GM12878 (cell line): ENCODE measurements at regions not wholly inside any gene's neighbourhood (a gene's known extent, or its start where the extent isn't known, plus 50 kb on each side); places are given as distances from the start of the nearest gene placed in this dataset.

Experiments used
- ATAC-seq: fragments of 200-7000 bp; cut with Tn5 transposase; 3 replicates; pipeline ENCODE4 v1.9.1; 2020; ENCODE audit warnings: mild to moderate bottlenecking, moderate library complexity
- BruUV-seq: library from RNA; stranded (reverse); fragments of 400-500 nt; replicated peaks from 2 replicates; lab custom pipeline; 2021; lab: Mats Ljungman, UMichigan
- CTCF ChIA-PET: fragments of 300-600 bp; sonication (Branson Sonifier 250); formaldehyde crosslinking; extraction: SDS; loops from one replicate; lab custom pipeline; 2021; ENCODE audit warnings: inconsistent platforms; lab: Yijun Ruan, JAX
- POLR2A ChIA-PET: fragments of 350-600 bp; formaldehyde crosslinking; extraction: SDS; loops from one replicate; lab custom pipeline; 2021; ENCODE audit warnings: inconsistent platforms; lab: Charles Lee
- RAD21 ChIA-PET: fragments of 300-600 bp; sonication (Branson Sonifier 250); formaldehyde crosslinking; loops from one replicate; lab custom pipeline; 2023; ENCODE audit warnings: antibody characterized with exemption; ENCODE audit not compliant: unreplicated experiment; lab: Charles Lee
- SMC1A ChIA-PET: fragments of 300-600 bp; sonication (Branson Sonifier 250); formaldehyde crosslinking; loops from one replicate; lab custom pipeline; 2023; ENCODE audit not compliant: unreplicated experiment, uncharacterized antibody; lab: Charles Lee
- DNase-seq: peaks from one replicate; pipeline ENCODE4 v3.0.0-alpha.2; 2011; ENCODE audit warnings: low read depth, low spot score
- FAIRE-seq: peaks from 3 replicates; lab custom pipeline; 2011; peaks lifted over from hg19 to GRCh38; lab: Jason Lieb, UNC
- H2AFZ ChIP-seq: 2 replicates; pipeline ENCODE4 v1.6.0; 2011; ENCODE audit warnings: low read depth, low read length, control low read depth; ENCODE audit not compliant: control insufficient read depth
- H3K27ac ChIP-seq: 2 replicates; pipeline ENCODE4 v1.5.1; 2011; ENCODE audit warnings: control low read depth; ENCODE audit not compliant: control insufficient read depth, insufficient read depth
- H3K27me3 ChIP-seq, 2 experiments: replicated peaks in 1 of 2; 2 replicates each; pipeline versions ENCODE4 v1.6.0 to v1.6.1; 2011; ENCODE audit warnings: low read length in 1 of 2; ENCODE audit not compliant: control insufficient read depth in 2 of 2, insufficient read depth in 2 of 2
- H3K36me3 ChIP-seq, 2 experiments: 2 replicates each; pipeline ENCODE4 v1.5.1; 2011; ENCODE audit warnings: low read length in 1 of 2; ENCODE audit not compliant: control insufficient read depth in 2 of 2, insufficient read depth in 2 of 2
- H3K4me1 ChIP-seq: 2 replicates; pipeline ENCODE4 v1.6.1; 2011; ENCODE audit warnings: mild to moderate bottlenecking, low read length, moderate library complexity, mixed read lengths; ENCODE audit not compliant: control insufficient read depth, insufficient read depth
- H3K4me2 ChIP-seq: 2 replicates; pipeline ENCODE4 v1.6.0; 2011; ENCODE audit warnings: control low read depth; ENCODE audit not compliant: control insufficient read depth, insufficient read depth
- H3K4me3 ChIP-seq: fragments of 200-600 bp; sonication (generic); 2 replicates; pipeline ENCODE4 v1.5.1; 2016
- H3K79me2 ChIP-seq: 2 replicates; pipeline ENCODE4 v1.6.0; 2011; ENCODE audit warnings: low read length; ENCODE audit not compliant: control insufficient read depth, insufficient read depth
- H3K9ac ChIP-seq: 2 replicates; pipeline ENCODE4 v1.8.0; 2011; ENCODE audit warnings: low read length, control low read depth, mixed read lengths; ENCODE audit not compliant: control insufficient read depth, insufficient read depth
- H3K9me3 ChIP-seq: replicated peaks from 3 replicates; pipeline ENCODE4 v1.5.1; 2011; ENCODE audit warnings: mild to moderate bottlenecking, low read length; ENCODE audit not compliant: control insufficient read depth, insufficient read depth
- H4K20me1 ChIP-seq: 2 replicates; pipeline ENCODE4 v1.6.0; 2011; ENCODE audit not compliant: control insufficient read depth, insufficient read depth
- FOXK2 ChIP-seq: fragments of 450-650 bp; IDR thresholded peaks from 2 replicates; pipeline ENCODE4 v1.6.1; 2017; ENCODE audit warnings: mild to moderate bottlenecking, moderate library complexity
- HDGF ChIP-seq: fragments of 450-650 bp; IDR thresholded peaks from 2 replicates; pipeline ENCODE4 v1.6.1; 2016; ENCODE audit warnings: antibody characterized with exemption
- IKZF1 ChIP-seq: fragments of 450-650 bp; conservative IDR thresholded peaks from 2 replicates; pipeline ENCODE4 v1.6.1; 2017; ENCODE audit warnings: antibody characterized with exemption, mild to moderate bottlenecking
- KLF5 ChIP-seq: fragments of 450-650 bp; IDR thresholded peaks from 2 replicates; pipeline ENCODE4 v1.6.1; 2014; ENCODE audit warnings: mild to moderate bottlenecking; ENCODE audit not compliant: partially characterized antibody
- MTA3 ChIP-seq: IDR thresholded peaks from 2 replicates; pipeline ENCODE4 v1.6.1; 2012; ENCODE audit warnings: low read length, inconsistent platforms, borderline replicate concordance
- SIN3A ChIP-seq: IDR thresholded peaks from 2 replicates; pipeline ENCODE4 v1.6.1; 2012; ENCODE audit warnings: low read depth, low read length, improper control_type of control experiment
- SPI1 ChIP-seq: IDR thresholded peaks from 2 replicates; pipeline ENCODE4 v1.6.1; 2011; ENCODE audit warnings: low read depth, mild to moderate bottlenecking, low read length, moderate library complexity, borderline replicate concordance; ENCODE audit not compliant: insufficient read depth
- SUZ12 ChIP-seq: fragments of 200-600 bp; sonication (generic); IDR thresholded peaks from one replicate; pipeline ENCODE4 v1.6.1; 2018; ENCODE audit warnings: antibody characterized with exemption, mild to moderate bottlenecking; ENCODE audit not compliant: unreplicated experiment
- TCF12 ChIP-seq: IDR thresholded peaks from 2 replicates; pipeline ENCODE4 v1.6.1; 2011; ENCODE audit warnings: low read depth, mild to moderate bottlenecking, low read length
- TCF3 ChIP-seq: IDR thresholded peaks from 2 replicates; pipeline ENCODE4 v1.6.1; 2012; ENCODE audit warnings: low read depth, mild to moderate bottlenecking, low read length, borderline replicate concordance; ENCODE audit not compliant: insufficient read depth
- ZNF207 ChIP-seq: fragments of 450-650 bp; IDR thresholded peaks from 2 replicates; pipeline ENCODE4 v1.6.1; 2014; ENCODE audit warnings: antibody characterized with exemption, mild to moderate bottlenecking, borderline replicate concordance
- ZNF274 ChIP-seq: IDR thresholded peaks from one replicate; pipeline ENCODE4 v1.8.0; 2011; ENCODE audit not compliant: insufficient read length, insufficient read depth
- ZNF384 ChIP-seq: IDR thresholded peaks from 2 replicates; pipeline ENCODE4 v1.6.1; 2012; ENCODE audit warnings: low read depth, mild to moderate bottlenecking, low read length, improper control_type of control experiment, borderline replicate concordance
- WGBS: methylation state at CpG from one replicate; pipeline ENCODE4 v1.1.6; 2016; ENCODE audit warnings: low lambda C conversion rate; ENCODE audit not compliant: insufficient replicate concordance, insufficient coverage; ENCODE audit errors: missing lambda C conversion rate; 5-methylcytosine and 5-hydroxymethylcytosine counted together
- in situ Hi-C: fragments of 300-500 bp; cut with MboI; formaldehyde crosslinking; loops from 9 replicates; pipeline ENCODE4 v1.14.3; 2018; ENCODE audit warnings: mixed read lengths
- intact Hi-C: fragments of 100-400 bp; cut with micrococcal nuclease; formaldehyde crosslinking; loops from one replicate; pipeline ENCODE4 v1.14.2; 2022; ENCODE audit not compliant: unreplicated experiment
- TF ChIP-seq, protein P1 (sequence below): fragments of 150-350 bp; IDR thresholded peaks from 2 replicates; pipeline ENCODE4 v1.6.1; 2014; ENCODE audit warnings: mild to moderate bottlenecking, low read depth, low read length
- TF ChIP-seq, protein P2 (sequence below): fragments of 450-650 bp; IDR thresholded peaks from 2 replicates; pipeline ENCODE4 v1.6.1; 2017; ENCODE audit warnings: mild to moderate bottlenecking, moderate library complexity
- TF ChIP-seq, protein P3 (sequence below): fragments of 450-650 bp; IDR thresholded peaks from 2 replicates; pipeline ENCODE4 v1.6.1; 2016; ENCODE audit warnings: mild to moderate bottlenecking

DNA sequence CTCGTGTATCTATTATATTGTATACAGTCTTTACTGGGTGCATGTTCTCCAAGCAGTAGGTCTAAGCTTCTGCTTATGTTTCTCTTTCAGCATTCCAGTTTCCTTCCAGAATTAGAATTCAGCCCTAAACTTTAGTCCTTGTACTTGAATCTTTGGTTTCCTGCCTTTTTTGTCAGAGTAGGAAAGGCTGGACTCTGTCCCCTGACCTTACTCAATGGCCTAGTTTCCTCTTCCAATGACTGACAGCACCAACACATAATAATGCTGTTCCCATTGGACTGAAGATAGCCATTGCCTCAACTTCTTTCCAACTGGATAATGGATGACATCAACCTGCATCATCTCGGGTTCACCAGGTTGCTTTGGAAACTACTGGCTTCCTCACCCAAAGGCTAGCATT, 217.0 kb downstream of the FIGN start:
- no peak overlapping the region for H3K4me2 ChIP-seq
- RAD21 ChIA-PET: no interaction called here
- TF ChIP-seq TCF3 (no peak), FOXK2 (no peak), MTA3 (no peak), ZNF274 (no peak), ZNF207 (no peak), HDGF (no peak), KLF5 (no peak), SPI1 (no peak), TCF12 (no peak), SUZ12 (no peak), SIN3A (no peak), IKZF1 (no peak), ZNF384 (no peak)
- TF ChIP-seq, protein P1, sequence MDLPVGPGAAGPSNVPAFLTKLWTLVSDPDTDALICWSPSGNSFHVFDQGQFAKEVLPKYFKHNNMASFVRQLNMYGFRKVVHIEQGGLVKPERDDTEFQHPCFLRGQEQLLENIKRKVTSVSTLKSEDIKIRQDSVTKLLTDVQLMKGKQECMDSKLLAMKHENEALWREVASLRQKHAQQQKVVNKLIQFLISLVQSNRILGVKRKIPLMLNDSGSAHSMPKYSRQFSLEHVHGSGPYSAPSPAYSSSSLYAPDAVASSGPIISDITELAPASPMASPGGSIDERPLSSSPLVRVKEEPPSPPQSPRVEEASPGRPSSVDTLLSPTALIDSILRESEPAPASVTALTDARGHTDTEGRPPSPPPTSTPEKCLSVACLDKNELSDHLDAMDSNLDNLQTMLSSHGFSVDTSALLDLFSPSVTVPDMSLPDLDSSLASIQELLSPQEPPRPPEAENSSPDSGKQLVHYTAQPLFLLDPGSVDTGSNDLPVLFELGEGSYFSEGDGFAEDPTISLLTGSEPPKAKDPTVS: no peak
- TF ChIP-seq, protein P2, sequence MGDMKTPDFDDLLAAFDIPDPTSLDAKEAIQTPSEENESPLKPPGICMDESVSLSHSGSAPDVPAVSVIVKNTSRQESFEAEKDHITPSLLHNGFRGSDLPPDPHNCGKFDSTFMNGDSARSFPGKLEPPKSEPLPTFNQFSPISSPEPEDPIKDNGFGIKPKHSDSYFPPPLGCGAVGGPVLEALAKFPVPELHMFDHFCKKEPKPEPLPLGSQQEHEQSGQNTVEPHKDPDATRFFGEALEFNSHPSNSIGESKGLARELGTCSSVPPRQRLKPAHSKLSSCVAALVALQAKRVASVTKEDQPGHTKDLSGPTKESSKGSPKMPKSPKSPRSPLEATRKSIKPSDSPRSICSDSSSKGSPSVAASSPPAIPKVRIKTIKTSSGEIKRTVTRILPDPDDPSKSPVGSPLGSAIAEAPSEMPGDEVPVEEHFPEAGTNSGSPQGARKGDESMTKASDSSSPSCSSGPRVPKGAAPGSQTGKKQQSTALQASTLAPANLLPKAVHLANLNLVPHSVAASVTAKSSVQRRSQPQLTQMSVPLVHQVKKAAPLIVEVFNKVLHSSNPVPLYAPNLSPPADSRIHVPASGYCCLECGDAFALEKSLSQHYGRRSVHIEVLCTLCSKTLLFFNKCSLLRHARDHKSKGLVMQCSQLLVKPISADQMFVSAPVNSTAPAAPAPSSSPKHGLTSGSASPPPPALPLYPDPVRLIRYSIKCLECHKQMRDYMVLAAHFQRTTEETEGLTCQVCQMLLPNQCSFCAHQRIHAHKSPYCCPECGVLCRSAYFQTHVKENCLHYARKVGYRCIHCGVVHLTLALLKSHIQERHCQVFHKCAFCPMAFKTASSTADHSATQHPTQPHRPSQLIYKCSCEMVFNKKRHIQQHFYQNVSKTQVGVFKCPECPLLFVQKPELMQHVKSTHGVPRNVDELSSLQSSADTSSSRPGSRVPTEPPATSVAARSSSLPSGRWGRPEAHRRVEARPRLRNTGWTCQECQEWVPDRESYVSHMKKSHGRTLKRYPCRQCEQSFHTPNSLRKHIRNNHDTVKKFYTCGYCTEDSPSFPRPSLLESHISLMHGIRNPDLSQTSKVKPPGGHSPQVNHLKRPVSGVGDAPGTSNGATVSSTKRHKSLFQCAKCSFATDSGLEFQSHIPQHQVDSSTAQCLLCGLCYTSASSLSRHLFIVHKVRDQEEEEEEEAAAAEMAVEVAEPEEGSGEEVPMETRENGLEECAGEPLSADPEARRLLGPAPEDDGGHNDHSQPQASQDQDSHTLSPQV: no peak
- TF ChIP-seq, protein P3, sequence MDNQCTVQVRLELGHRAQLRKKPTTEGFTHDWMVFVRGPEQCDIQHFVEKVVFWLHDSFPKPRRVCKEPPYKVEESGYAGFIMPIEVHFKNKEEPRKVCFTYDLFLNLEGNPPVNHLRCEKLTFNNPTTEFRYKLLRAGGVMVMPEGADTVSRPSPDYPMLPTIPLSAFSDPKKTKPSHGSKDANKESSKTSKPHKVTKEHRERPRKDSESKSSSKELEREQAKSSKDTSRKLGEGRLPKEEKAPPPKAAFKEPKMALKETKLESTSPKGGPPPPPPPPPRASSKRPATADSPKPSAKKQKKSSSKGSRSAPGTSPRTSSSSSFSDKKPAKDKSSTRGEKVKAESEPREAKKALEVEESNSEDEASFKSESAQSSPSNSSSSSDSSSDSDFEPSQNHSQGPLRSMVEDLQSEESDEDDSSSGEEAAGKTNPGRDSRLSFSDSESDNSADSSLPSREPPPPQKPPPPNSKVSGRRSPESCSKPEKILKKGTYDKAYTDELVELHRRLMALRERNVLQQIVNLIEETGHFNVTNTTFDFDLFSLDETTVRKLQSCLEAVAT: no peak
- H4K20me1 ChIP-seq: no peaks in the 10 kb centered on the region
- H3K36me3 ChIP-seq: no peaks in the 10 kb centered on the region
- no peaks in the 10 kb centered on the region for H3K9me3 ChIP-seq
- intact Hi-C loops: no loop called here
- 10% methylated on average over 2 of the region's 2 CpGs for WGBS
- no TSS peak for BruUV-seq
- H2AFZ ChIP-seq: no peak overlapping the region
- no peaks in the 10 kb centered on the region; a peak in 1 of 4 replicates for H3K27me3 ChIP-seq
- no peak for DNase-seq
- no peaks in the 10 kb centered on the region for H3K79me2 ChIP-seq
- POLR2A ChIA-PET: no interaction called here
- H3K4me1 ChIP-seq: no peaks in the 10 kb centered on the region
- no peak overlapping the region for H3K4me3 ChIP-seq
- H3K27ac ChIP-seq: no peak overlapping the region
- in situ Hi-C loops: no loop called here
- H3K9ac ChIP-seq: no peak overlapping the region
- ATAC-seq: no peak
- SMC1A ChIA-PET: no interaction called here
- CTCF ChIA-PET: no interaction called here
- FAIRE-seq: no peak
